IPS DF 4.7 (cell line): ENCODE measurements at regions not wholly inside any gene's neighbourhood (a gene's known extent, or its start where the extent isn't known, plus 50 kb on each side); places are given as distances from the start of the nearest gene placed in this dataset.
"Not testable (repeated sequence)": the region's sequence is repeated elsewhere in the genome, so short reads cannot be mapped to it uniquely, and the experiment has no call there.

Experiments
- DNase-seq: peaks from one replicate; pipeline ENCODE4 v3.0.0-alpha.2; 2013; ENCODE audit warnings: low spot score; ENCODE audit errors: extremely low read depth

DNA sequence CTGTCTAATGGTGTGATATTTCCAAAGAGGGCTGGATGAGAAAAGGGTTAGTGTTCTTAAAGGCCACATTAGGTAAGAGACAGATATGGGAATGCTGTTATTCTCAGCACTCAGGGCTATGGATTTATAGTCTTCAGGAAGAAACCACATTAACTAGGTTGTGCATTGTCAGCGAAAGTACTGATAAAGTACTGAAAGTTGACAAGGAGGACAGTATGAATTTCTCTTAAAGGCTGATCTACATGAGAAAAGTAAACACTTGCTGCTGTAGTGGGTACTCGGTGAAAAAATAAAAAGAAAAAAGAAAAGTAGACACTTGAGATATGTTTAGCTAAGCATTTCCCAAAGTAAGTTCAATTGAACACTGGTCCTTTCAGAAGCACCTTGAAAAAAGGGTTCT is 381.0 kb upstream of the RPS23 start:
- DNase-seq = no peak

DNA sequence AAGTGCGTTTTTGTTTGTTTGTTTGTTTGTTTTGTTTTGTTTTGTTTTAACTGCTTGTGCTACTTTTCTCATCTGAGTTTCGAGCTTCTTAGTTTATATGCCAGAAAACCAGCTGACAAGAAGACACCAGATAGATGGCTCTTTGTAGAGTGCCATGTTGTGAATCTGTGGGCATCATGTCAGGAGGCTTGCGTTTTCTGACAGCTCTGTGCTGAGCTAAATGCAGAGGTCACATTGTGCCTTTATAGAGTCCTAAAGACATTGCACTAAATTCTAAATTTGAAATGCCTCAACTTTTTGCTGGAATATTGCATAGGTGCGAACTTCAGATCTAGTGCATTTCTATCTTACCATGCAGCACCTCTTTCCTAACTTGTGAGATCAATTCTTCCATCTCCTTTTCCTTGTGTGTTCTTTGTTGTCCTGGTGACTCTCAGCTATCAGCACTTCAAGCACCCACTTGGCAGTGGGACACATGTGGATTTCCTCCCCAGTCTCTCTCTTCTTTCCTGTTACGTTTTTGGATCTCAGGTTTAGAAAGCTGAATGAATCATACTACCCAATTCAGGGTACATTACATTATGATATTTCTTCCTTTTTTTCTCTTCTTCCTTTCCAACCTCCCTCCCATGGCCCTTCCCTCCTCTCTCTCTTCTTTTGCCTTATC is 379.0 kb upstream of the RPS23 start:
- no peak for DNase-seq

DNA sequence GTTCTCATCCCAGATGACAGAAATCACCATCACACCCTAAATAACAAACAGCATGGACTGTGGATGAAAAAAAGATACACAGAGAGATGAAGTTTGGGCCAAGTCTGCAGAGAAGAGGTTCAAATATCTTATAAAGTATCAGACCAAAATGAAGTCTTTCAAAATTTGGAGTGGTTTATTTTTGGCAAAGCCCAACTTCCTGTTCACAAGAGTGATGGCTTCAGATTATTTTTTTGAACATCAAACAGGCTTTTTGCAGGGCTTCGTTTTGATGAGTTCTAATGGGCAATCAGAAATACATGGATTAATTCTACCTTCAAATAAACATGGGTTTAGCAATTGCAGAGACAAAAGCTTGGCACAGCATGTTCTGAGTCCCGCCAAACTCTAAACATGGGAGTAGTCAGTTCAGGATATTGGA is 378.2 kb upstream of the RPS23 start:
- no peak for DNase-seq

DNA sequence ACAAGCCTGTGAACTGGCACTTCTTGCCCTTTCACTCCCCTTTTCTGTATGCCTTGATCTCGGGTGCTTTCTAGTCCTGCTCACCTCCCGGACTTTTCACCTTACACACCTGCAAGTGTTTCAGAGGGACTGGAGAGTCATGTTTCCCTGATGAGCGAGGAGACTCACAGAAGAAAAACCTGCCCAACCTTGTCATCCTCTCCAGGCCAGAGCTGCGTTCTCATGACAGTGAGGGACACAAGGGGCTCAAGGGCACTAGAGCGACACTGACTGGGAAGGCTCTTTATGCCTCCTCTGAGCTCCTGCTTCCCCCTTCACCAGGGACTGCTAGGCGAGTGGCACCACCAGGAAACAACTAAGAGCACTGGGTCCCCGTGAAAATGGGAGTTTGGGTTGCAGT is 376.9 kb upstream of the RPS23 start:
- no peak for DNase-seq

DNA sequence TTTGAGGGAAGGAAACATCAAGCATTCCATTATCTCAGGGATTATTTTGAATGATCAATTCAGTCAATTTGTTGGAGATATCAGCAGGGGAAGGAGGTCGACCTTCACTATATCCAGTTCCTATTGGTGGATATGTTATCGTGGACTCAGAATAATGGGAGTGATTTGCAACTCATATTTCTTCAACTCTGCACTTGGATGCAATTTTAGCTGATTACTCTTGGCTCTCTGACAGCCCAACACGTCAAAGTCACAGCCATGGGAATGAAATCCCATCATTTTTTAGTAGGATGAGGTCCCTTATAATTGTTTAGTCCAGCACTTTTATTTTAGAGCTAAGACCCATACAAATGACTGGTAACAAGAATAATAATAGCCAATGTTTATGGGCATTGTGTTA is 371.8 kb upstream of the RPS23 start:
- no peak for DNase-seq

DNA sequence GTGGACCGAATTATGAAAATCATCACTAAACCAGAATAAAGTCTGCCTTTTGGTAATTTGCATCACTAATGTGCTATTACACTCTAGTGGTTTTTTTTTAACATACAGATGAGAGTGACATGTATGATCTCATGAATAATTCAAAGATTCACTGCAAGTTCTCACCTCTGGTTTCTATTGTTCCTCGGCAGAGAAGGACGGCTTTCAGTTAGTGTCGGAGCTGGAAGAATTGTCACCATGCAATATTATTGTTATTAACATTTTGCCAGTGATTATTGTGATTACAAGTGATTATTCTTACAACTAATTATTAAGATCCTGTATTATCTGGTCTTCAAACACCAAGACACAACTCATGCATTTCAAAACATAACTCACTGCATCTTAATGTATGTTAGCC is 366.6 kb upstream of the RPS23 start:
- no peak for DNase-seq

DNA sequence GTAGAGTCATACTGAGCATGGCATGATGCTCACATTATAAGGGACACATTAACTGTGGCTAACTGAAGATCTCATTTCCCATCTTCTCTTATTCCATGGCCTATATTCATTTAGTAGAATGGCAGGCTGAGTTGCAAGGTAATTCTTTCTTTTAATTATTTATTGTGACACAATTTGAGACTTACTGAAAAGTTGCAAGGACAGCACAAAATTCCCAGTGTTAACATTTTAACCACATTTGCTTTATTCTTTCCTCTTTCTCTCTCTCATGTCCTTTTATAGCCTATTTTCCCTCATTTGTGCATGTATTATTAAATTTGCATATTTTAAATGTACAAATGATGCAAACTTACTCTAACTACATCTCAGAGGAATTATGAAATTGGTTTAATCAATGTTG is 366.1 kb upstream of the RPS23 start:
- DNase-seq = no peak

DNA sequence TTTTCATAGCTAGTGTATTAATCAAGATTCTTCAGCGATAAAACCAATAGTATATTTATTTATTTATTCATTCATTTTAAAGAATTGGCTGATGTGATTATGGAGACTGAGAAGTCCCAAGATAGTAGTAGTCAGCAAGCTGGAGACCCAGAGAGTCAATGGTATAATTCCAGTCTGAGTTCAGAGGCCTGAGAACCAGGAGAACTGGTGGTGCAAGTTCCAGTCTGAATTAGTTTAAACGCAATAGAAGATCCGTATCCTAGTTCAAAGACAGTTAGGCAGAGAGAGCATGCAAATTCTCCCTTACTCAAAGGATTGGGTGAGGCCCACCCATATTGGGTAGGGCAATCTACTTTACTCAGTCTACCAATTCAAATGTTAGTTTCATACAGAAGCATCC is 364.2 kb upstream of the RPS23 start:
- DNase-seq = no peak

DNA sequence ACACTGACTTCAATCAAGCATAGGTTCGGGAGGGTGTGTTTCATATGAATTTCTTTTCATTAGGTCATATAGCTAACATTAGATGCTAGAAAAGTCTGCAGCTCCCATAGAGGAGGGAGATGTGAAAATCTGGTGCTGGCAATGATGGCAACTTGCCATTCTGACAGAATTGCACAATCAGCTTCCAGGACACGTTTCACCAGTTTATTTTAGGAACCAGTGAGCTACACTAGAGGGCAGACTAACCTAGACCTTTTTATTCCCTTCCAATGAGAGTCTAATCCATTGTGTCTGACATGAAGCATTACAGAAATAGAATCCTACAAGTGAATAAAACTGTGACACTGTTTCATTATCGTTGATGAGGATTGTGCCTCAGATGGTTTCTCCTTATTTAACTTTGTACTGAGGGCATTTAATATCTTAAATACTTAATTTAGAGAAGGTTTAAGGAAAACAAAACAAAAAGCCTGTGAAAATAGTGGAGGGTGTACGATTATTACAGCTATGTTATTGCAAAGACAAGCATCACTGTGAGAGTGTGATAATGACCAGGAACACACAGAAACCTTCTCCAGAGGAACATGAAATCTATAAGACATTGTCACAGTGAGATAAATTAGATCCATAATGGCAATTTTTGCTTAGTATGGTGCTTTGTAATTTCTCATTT is 363.3 kb upstream of the RPS23 start:
- no peak for DNase-seq

DNA sequence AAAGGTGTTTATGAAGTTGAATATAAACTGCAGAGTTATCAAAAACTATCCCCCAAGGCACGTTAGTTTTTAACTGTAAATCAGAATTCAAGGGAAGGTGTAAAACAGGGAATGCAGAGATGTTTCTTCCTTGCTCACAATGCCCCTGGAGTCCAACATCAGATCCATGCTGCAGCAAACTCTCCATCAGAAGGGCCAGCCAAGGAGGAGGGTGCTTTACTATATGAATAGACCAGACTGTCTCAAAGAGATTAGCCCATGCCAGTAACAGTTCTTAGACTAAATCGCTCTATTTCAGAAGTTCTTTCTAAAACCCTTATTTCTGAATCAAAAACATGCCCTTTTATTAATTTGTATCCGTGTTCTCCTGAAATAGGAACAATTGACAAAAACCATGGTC is 362.8 kb upstream of the RPS23 start:
- no peak for DNase-seq

DNA sequence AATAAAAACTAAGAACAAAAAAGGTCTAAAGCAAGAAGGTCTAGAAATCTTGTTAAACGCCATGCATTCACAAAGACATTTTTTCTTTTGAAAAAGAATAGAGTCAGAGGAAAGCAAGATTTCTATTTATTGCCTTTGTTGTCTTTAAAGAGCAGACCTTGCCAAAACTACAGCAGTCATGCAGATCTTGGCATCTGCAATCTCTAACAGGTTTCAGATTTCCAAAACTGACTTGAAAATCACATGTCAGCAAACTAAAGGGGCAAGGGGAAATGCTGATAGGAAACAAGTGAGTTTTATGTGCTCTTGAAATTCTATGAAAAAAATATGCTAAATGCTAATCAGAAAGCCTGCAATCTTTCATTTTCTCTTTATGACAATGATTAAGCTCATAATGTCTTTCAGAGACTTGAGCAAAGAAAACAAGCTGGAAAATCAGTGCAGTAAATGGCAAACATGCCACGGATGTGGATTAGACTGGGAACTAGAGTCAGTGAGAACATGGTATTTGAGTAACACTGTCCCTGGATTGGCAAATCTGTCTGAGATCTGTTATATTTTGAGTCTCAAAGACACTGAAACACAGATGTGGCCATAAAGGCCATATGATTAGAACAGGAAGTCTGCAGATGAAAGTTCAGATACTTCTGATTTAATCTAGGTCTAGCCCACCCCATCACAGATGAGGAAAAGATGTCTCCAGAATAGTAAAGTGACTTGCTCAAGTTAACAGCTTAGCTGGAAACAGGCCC is 361.4 kb upstream of the RPS23 start:
- no peak for DNase-seq

DNA sequence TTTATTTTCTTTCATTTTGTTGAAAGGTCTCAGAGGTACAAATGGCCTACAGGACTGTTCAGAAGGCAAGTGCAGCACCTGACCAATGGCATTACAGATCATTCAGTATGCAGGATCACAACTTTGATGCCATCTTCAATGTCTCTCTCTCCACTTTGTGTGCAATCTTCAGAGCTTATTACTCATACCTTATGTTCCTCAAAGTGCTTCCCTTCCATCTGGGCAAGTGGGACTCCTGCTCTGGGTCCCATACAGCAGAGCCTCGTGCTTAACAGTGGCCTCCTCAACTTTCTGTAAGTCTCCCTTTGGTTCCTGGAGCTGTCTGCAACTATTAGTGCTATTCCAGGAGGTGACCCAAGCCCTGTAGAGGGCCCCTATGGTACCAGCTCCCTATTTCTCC is 358.4 kb upstream of the RPS23 start:
- DNase-seq = no peak

DNA sequence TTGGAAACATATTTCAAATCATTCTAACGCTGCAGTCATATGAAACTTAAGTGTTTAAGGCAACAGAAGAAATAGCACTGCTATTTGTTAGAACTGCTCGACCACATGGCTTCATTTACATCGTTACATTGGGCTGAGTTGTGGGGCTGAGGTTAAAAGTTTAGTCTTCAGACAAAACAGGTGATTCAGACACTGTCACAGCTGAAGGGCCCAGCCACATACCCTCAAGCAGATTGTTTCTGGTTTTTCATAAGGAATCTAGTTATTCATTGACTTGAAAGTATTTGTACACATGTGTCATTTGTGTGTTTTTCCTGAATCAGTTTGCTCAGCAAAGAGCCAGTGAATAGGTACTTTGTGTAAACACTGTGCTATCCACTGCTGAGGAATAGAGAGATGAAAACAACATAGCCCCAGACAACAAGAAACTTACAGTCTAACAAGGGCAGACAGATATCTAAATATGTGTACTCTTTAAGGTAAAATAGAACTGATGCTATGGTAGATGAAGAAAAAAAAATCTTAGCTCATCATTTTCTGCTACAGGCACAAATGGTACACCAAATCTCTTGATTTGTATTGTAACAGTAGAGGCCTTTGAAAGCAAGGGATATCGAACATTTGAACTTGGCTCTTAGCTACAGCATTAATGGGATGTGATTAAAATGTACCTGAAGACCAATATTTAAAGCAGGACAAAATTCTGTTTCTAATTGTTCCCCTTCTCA is 357.6 kb upstream of the RPS23 start:
- no peak for DNase-seq

DNA sequence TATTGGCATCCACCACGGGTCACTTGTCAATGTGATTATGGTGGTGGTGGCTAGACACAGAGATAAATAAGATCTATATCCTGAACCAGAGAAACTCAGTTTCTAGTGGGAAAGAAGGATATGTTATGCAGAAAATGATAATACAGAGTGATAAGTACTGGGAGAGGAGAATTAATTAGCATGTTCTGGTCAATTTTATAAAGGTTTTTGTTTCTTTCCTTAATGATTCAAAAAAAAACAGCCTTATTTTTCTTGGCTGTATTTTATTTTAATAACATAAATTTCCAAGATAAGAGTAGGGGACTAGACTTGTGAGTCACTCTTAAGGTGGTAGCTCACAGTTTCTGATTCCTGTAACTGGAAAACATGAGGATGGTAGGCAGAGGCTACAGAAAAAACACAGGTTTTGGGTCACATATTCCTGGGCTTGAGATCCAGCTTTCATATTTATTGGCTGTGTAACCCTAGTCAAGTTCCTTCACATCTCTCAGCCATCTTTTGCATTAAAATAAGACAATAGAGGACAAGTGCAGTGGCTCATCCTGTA is 350.3 kb upstream of the RPS23 start:
- no peak for DNase-seq

DNA sequence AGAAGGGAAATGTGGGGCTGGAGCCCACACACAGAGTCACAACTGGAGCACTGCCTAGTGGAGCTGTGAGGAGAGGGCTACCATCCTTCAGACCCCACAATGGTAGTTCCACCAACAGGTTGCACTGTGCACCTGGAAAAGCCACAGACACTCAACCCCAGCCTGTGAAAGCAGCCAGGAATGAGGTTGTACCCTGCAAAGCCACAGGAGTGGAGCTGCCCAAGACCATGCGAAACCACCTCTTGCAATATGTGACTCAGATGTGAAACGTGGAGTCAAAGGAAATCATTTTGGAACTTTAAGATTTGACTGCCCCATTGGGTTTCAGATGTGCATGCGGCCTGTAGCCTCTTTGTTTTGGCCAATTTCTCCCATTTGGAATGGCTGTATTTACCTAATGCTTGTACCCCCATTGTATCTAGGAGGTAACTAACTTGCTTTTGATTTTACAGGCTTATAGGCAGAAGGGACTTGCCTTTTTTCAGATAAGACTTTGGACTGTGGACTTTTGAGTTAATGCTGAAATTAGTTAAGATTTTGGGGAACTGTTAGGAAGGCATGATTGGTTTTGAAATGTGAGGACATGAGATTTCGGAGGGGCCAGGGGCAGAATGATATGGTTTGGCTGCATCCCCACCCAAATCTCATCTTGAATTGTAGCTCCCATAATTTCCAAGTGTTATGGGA is 348.9 kb upstream of the RPS23 start:
- DNase-seq = not testable (repeated sequence)

DNA sequence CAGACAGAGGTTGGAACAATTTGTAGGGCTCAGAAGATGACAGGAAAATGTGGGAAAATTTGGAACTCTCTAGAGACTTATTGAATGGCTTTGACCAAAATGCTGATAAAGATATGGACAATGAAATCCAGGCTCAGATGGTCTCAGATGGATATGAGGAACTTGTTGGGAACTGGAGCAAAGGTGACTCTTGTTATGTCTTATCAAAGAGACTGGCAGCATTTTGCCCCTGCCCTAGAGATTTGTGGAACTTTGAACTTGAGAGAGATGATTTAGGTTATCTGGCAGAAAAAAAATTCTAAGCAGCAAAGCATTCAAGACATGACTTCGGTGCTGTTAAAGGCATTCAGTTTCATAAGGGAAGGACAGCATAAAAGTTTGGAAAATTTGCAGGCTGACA is 347.9 kb upstream of the RPS23 start:
- not testable (repeated sequence) for DNase-seq

DNA sequence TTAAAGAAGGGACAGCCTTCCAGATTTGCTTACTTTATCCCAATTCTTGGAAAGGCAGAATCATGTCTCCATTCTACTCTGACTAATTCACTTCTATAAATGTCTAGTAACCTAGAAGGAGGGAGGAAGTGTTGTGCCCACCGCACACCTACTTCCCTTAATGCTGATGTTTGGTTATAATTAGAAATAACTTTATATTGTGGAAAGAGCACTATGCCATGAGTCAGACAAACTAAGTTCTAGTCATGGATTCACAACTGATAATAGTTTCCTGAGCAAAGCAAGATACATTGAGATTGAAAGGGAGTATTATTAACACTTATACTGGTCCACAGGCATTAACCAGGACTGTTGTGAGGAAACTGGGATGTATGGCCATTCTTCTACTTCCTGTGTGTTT is 345.9 kb upstream of the RPS23 start:
- DNase-seq = no peak

DNA sequence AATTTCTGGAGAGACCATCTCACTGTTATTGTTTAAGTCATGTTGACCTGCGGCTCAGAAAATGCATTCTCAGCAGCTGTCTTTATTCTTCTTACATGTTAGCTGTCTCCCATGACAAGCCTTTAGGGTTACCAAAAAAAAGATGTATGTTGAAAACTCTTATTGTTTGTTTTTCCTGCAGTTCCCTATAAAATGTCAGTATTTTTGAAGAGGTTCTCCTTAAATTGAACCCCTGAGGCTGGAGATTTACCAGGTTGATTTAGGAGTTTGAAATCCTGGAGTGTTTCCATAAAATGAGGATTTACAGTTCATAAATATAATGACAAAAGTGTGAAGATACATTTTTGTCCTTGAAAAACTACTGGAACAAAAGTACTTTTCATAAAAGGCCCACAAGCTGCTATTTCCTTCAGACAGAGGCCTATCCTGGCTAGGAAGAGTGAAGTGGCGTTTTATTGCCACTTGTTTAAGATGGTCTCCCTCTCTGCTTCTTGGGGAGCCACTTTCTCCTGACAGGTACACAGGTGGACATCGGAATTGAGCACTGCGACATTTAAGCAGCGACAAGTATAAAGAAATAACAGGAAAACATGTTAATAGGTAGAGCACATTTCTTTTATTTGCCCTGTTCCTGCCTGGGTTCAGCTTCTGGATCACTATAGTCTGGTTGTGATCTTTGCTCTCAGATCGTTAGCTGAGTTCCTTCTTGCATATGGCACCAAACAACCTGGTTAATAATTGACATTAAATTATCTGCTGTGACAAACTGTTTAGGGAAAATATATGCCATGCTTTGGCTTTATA is 344.8 kb upstream of the RPS23 start:
- DNase-seq = no peak

DNA sequence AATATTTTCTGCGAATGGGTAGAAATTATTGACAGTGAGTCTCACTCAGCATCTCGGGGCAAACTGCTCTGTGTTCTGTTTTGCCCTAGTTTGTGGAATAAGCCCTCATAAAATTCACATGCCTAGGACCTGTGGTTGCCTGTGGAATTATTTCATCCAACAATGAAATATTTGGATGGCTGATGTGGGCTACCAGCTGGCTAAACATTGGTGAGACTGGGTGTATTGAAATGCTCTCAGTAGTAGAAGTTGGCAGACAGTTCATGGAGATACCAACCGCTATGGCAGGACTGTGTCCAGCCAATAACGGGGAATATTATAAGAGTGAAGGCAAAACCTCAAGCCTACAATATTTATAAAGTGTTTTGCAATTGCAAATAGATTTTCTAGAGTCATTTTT is 344.1 kb upstream of the RPS23 start:
- no peak for DNase-seq

DNA sequence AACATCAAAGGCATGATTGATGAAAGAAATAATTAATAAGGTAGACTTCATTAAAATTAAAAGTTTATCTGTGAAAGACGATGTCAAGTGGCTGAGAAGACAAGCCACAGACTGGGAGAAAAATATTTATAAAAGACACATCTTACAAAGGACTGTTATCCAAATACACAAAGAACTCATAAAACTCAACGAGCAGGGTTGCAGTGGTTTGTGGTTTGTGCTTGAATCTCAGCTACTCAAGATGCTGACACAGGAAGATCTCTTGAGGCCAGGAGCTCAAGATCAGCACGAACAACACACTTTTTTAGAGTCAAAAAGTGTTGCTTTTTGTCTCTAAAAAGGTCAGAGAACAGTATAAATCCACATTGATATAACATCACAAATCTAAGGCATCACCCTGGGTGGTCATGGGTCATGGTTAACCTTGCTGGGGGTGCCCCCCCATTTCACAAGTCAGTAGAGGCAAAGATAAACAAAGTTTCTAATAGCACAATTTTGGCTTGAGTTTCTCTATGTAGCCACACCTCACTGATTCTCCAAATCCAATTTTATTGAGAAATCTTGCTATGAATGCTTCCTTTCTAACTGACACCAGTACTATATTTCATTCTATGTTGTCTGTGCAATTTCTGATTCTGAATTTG is 342.9 kb upstream of the RPS23 start:
- DNase-seq = no peak
